ENCODE measurements at regions not wholly inside any gene's neighbourhood (a gene's known extent, or its start where the extent isn't known, plus 50 kb on each side); places are given as distances from the start of the nearest gene placed in this dataset. TPM values are rescaled to one million over a fixed set of nuclear protein-coding genes. Genes with fewer than 3 reads are reported as not detected.
A peak's percentile ranks its signal among the peaks of the same experiment; 100 is the strongest.
"Not testable (repeated sequence)": the region's sequence is repeated elsewhere in the genome, so short reads cannot be mapped to it uniquely, and the experiment has no call there.

DNA sequence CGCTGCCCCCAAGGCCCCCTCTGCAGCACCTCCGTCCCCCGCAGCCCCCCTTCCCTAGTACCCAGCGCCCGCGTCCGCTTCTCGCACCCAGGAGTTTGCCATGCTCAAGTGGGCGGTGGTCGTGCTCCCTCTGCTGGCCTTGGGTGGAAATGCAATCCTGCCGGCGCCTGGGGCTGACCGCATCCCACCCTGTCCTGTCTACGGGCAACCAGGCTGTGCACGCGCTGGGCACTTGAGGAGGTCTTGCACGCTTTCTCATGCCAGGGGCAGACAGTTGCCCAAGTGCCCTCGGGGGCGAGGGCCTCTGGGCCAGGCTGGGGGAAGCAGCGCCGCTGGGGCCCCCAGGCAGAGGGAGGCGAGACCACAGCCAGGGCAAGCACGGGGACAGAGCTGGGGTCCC, 1450.7 kb upstream of the TPTE start:
- not testable (repeated sequence) for DNase-seq (ENCODE audit: low read depth); H3K4me3 ChIP-seq (ENCODE audit: low read depth, low read length)
- TF ChIP-seq, protein P1, sequence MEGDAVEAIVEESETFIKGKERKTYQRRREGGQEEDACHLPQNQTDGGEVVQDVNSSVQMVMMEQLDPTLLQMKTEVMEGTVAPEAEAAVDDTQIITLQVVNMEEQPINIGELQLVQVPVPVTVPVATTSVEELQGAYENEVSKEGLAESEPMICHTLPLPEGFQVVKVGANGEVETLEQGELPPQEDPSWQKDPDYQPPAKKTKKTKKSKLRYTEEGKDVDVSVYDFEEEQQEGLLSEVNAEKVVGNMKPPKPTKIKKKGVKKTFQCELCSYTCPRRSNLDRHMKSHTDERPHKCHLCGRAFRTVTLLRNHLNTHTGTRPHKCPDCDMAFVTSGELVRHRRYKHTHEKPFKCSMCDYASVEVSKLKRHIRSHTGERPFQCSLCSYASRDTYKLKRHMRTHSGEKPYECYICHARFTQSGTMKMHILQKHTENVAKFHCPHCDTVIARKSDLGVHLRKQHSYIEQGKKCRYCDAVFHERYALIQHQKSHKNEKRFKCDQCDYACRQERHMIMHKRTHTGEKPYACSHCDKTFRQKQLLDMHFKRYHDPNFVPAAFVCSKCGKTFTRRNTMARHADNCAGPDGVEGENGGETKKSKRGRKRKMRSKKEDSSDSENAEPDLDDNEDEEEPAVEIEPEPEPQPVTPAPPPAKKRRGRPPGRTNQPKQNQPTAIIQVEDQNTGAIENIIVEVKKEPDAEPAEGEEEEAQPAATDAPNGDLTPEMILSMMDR (IDR thresholded peaks at IDR 0.05; ENCODE audit: insufficient read depth, low read depth, low read length) = peak; percentile 5

GRCh38 chr21:9073010-9073409, 1448.4 kb upstream of the TPTE start:
- H3K4me3 ChIP-seq (ENCODE audit: low read depth, low read length); DNase-seq (ENCODE audit: low read depth): not testable (repeated sequence)

- H3K4me3 ChIP-seq (ENCODE audit: low read depth, low read length); DNase-seq (ENCODE audit: low read depth): not testable (repeated sequence)
Observed at GRCh38 chr21:9074772-9075171, 1446.6 kb upstream of the TPTE start.

- H3K4me3 ChIP-seq (ENCODE audit: low read depth, low read length); DNase-seq (ENCODE audit: low read depth): not testable (repeated sequence)
Observed at GRCh38 chr21:9083091-9083826, 1438.1 kb upstream of the TPTE start.

DNA sequence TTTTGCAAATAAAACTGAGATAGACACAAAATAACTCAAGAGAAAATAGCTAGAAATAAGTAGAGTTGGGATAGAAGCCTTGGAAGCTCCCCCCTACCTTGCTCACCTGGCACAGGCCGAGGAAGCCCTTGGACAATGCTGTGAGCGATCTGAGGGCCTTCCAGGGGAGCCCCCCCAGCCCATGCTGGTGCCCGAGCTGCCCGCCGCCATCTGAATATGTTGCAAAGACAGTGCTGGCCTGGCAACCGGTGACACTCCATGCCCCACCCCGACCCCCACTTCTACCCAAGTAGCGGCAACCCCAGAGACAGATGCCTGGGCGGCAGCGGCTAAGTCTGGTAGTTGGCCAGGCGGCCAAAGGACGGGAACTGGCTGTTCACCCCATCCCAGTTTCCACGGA, 1435.1 kb upstream of the TPTE start:
- DNase-seq (ENCODE audit: low read depth); H3K4me3 ChIP-seq (ENCODE audit: low read depth, low read length): not testable (repeated sequence)

DNA sequence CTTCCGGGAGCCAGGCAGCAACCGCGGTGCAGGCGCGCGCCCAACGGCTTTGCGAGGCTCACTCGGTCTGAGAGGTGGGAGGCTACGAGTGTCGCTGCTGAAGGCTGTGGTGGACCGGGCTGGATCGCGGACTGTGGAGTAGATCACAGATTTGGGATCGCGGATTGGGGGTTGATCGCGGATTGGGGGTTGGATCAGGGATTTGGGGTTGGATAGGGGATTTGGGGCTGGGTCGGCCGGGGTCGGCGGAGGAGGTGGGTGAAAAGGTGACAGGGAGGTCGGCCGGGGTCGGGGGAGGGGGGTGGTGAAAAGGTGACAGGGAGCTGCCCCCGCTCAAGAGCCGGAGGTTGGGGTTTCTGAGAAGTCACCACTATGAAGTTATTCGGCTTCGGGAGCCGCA, 1433.6 kb upstream of the TPTE start:
- not testable (repeated sequence) for DNase-seq (ENCODE audit: low read depth); H3K4me3 ChIP-seq (ENCODE audit: low read depth, low read length)

GRCh38 chr21:9129741-9130140, 1391.6 kb upstream of the TPTE start:
- H3K4me3 ChIP-seq (ENCODE audit: low read depth, low read length); DNase-seq (ENCODE audit: low read depth): not testable (repeated sequence)

GRCh38 chr21:9130817-9131216, 1390.6 kb upstream of the TPTE start:
- not testable (repeated sequence) for H3K4me3 ChIP-seq (ENCODE audit: low read depth, low read length); DNase-seq (ENCODE audit: low read depth)

Small RNA genes in the stretch of these regions (small RNA-seq; reads per million reads assigned to genes)
- not detected for gene CR392039.1
